Vagina (tissue), 2 donors: ENCODE measurements at regions not wholly inside any gene's neighbourhood (a gene's known extent, or its start where the extent isn't known, plus 50 kb on each side); places are given as distances from the start of the nearest gene placed in this dataset.

ENCODE experiments used
- CTCF ChIP-seq, 3 experiments: fragments of 450-650 bp in 2 of 3; fragments of 200-600 bp in 1 of 3; sonication (generic) in 1 of 3; IDR thresholded peaks; one replicate each; pipeline ENCODE4 v1.5.1; 2017 to 2019; ENCODE audit warnings: antibody characterized with exemption in 3 of 3, mild to moderate bottlenecking in 2 of 3, moderate library complexity in 2 of 3
- POLR2AphosphoS5 ChIP-seq, 2 donors: sonication (generic); formaldehyde crosslinking; IDR thresholded peaks; one replicate each; pipeline ENCODE4 v1.9.0; 2017; ENCODE audit warnings: antibody characterized with exemption in 2 of 2, mild to moderate bottlenecking in 2 of 2, low read depth in 1 of 2; ENCODE audit not compliant: insufficient read depth in 1 of 2

DNA sequence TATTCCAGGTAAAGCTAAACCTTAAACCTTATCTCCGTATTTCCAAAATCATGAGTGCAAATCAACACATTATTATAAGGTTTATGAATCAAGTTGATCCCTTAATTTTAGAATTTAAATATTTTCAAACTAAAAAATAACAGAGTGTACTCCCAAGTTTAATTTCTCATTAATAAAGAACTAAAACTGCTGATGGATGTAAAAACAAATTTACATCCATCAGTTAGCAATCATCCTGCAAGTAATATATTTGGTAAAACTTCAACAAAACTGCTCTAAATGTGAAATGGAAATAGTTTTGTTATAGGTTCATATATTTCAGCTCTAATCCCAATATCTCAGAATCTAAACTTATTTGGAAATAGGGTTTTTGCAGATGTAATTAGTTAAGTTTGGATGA, 71.3 kb upstream of the ZNF804B start:
- no peak for TF ChIP-seq CTCF (IDR thresholded peaks at IDR 0.05)
- no peak for TF ChIP-seq POLR2AphosphoS5 (IDR thresholded peaks at IDR 0.05; ENCODE audit: insufficient read depth in 1 of 2, low read depth in 1 of 2)
